22Rv1 (cell line): ENCODE measurements at regions not wholly inside any gene's neighbourhood (a gene's known extent, or its start where the extent isn't known, plus 50 kb on each side); places are given as distances from the start of the nearest gene placed in this dataset.
"Not testable (repeated sequence)": the region's sequence is repeated elsewhere in the genome, so short reads cannot be mapped to it uniquely, and the experiment has no call there.

ENCODE experiments used
- CTCF ChIP-seq: fragments of 450-650 bp; IDR thresholded peaks from 2 replicates; pipeline ENCODE4 v1.5.1; 2017; ENCODE audit warnings: mild to moderate bottlenecking
- ZFX ChIP-seq: fragments of 450-650 bp; IDR thresholded peaks from 2 replicates; pipeline ENCODE4 v1.6.1; 2017; ENCODE audit warnings: antibody characterized with exemption, borderline replicate concordance

- not testable (repeated sequence) for TF ChIP-seq CTCF, ZFX
Measured at GRCh38 chr1:120542365-120542764, 127.5 kb downstream of the NBPF8 start.
